K562 (cell line): ENCODE measurements at regions not wholly inside any gene's neighbourhood (a gene's known extent, or its start where the extent isn't known, plus 50 kb on each side); places are given as distances from the start of the nearest gene placed in this dataset.

Source experiments
- ATAC-seq: fragments of 200-7000 bp; cut with Tn5 transposase; 3 replicates; pipeline ENCODE4 v1.9.1; 2020; ENCODE audit warnings: moderate library complexity
- BruUV-seq: library from RNA; stranded (reverse); fragments of 400-500 nt; replicated peaks from 2 replicates; lab custom pipeline; 2021; lab: Mats Ljungman, UMichigan
- CTCF ChIA-PET: fragments of 300-600 bp; formaldehyde crosslinking; extraction: SDS; loops from one replicate; lab custom pipeline; 2021; ENCODE audit warnings: low intra/inter-chr PET ratio; lab: Yijun Ruan, JAX
- POLR2A ChIA-PET: fragments of 300-600, 350-650 bp; sonication (Branson Sonifier 250); formaldehyde crosslinking; extraction: SDS; loops from one replicate; lab custom pipeline; 2021; ENCODE audit warnings: antibody characterized with exemption, inconsistent platforms; lab: Yijun Ruan, JAX
- DNase-seq, 4 experiments: peaks; one replicate each; pipeline versions ENCODE4 v3.0.0 to v3.0.0-alpha.2; 2011 to 2018; ENCODE audit warnings: low spot score in 3 of 4, mixed read lengths in 3 of 4; ENCODE audit errors: extremely low read depth in 1 of 4
- FAIRE-seq: peaks from 2 replicates; lab custom pipeline; 2011; peaks lifted over from hg19 to GRCh38; lab: Jason Lieb, UNC
- H2AFZ ChIP-seq: 2 replicates; pipeline ENCODE4 v1.6.0; 2011; ENCODE audit warnings: low read depth, low read length, control low read depth, inconsistent platforms
- H3K27ac ChIP-seq: fragments of 200-600 bp; 3 replicates; pipeline ENCODE4 v1.8.0; 2011; ENCODE audit warnings: low read depth, mild to moderate bottlenecking, control low read depth, inconsistent platforms, low read length, moderate library complexity, mixed read lengths; ENCODE audit errors: extremely low read depth
- H3K27me3 ChIP-seq, 2 experiments: fragments of 300-600 bp in 1 of 2; 2 replicates in 1 of 2; 3 replicates in 1 of 2; pipeline versions ENCODE4 v1.6.0 to v1.8.0; 2011; ENCODE audit warnings: inconsistent platforms in 2 of 2, low read length in 2 of 2, mild to moderate bottlenecking in 1 of 2, mixed read lengths in 1 of 2, moderate library complexity in 1 of 2; ENCODE audit not compliant: control insufficient read depth in 2 of 2, insufficient read depth in 2 of 2
- H3K36me3 ChIP-seq: fragments of 300-600 bp; 3 replicates; pipeline ENCODE4 v1.8.0; 2011; ENCODE audit warnings: mild to moderate bottlenecking, low read length, inconsistent platforms; ENCODE audit not compliant: control insufficient read depth, insufficient read depth
- H3K4me1 ChIP-seq, 2 experiments: fragments of 200-600 bp in 1 of 2; replicated peaks in 1 of 2; 2 replicates in 1 of 2; 3 replicates in 1 of 2; pipeline versions ENCODE4 v1.5.1 to v1.8.0; 2011; ENCODE audit warnings: inconsistent platforms in 2 of 2, low read length in 2 of 2, mild to moderate bottlenecking in 1 of 2, mixed read lengths in 1 of 2, moderate library complexity in 1 of 2; ENCODE audit not compliant: control insufficient read depth in 2 of 2, insufficient read depth in 2 of 2
- H3K4me2 ChIP-seq: 2 replicates; pipeline ENCODE4 v1.6.1; 2011; ENCODE audit warnings: low read length, control low read depth, inconsistent platforms, mixed read lengths; ENCODE audit not compliant: insufficient read depth
- H3K4me3 ChIP-seq: fragments of 200-600 bp; sonication (generic), shearing (Covaris generic); 2 replicates; pipeline ENCODE4 v1.5.1; 2016; ENCODE audit warnings: control low read depth, inconsistent platforms
- H3K79me2 ChIP-seq: fragments of 200-600 bp; 3 replicates; pipeline ENCODE4 v1.8.0; 2011; ENCODE audit warnings: low read length, inconsistent platforms; ENCODE audit not compliant: control insufficient read depth, insufficient read depth
- H3K9ac ChIP-seq, 2 experiments: 2 replicates each; pipeline versions ENCODE4 v1.6.0 to v1.6.1; 2011; ENCODE audit warnings: low read depth in 2 of 2, low read length in 2 of 2, control low read depth in 1 of 2, inconsistent platforms in 1 of 2, mild to moderate bottlenecking in 1 of 2, mixed read lengths in 1 of 2; ENCODE audit not compliant: insufficient read depth in 1 of 2
- H3K9me1 ChIP-seq: one replicate; pipeline ENCODE4 v1.6.0; 2011; ENCODE audit warnings: inconsistent platforms, mild to moderate bottlenecking, low read length, moderate library complexity; ENCODE audit not compliant: control insufficient read depth, insufficient read depth
- H3K9me3 ChIP-seq: replicated peaks from 2 replicates; pipeline ENCODE4 v1.5.1; 2011; ENCODE audit warnings: low read depth, low read length, inconsistent platforms; ENCODE audit not compliant: control insufficient read depth, insufficient read depth
- H4K20me1 ChIP-seq: replicated peaks from 2 replicates; pipeline ENCODE4 v1.6.1; 2011; ENCODE audit warnings: low read length, inconsistent platforms, mixed read lengths; ENCODE audit not compliant: control insufficient read depth, insufficient read depth
- ARID1B ChIP-seq: fragments of 450-650 bp; IDR thresholded peaks from 2 replicates; pipeline ENCODE4 v1.6.1; 2016; ENCODE audit warnings: antibody characterized with exemption, mild to moderate bottlenecking, inconsistent platforms
- HDAC2 ChIP-seq: fragments of 450-650 bp; IDR thresholded peaks from 2 replicates; pipeline ENCODE4 v1.6.1; 2016; ENCODE audit warnings: mild to moderate bottlenecking
- HMG20A ChIP-seq: fragments of 450-650 bp; formaldehyde crosslinking; conservative IDR thresholded peaks from 2 replicates; pipeline ENCODE4 v1.4.0; 2020; ENCODE audit warnings: mild to moderate bottlenecking, mixed read lengths
- L3MBTL2 ChIP-seq: fragments of 450-650 bp; IDR thresholded peaks from 2 replicates; pipeline ENCODE4 v1.6.1; 2016; ENCODE audit warnings: mild to moderate bottlenecking, moderate library complexity
- PYGO2 ChIP-seq: fragments of 450-650 bp; IDR thresholded peaks from 2 replicates; pipeline ENCODE4 v1.6.1; 2016; ENCODE audit warnings: mild to moderate bottlenecking, missing genetic modification characterization, moderate library complexity, missing compliant biosample characterization
- SREBF1 ChIP-seq: fragments of 150-350 bp; IDR thresholded peaks from 2 replicates; pipeline ENCODE4 v1.6.1; 2014; ENCODE audit warnings: antibody characterized with exemption, low read depth, low read length, borderline replicate concordance
- ZNF140 ChIP-seq: fragments of 250-450 bp; sonication (Bioruptor Pico); IDR thresholded peaks from 2 replicates; pipeline ENCODE4 v1.8.0; 2021; ENCODE audit warnings: moderate library complexity, mild to moderate bottlenecking, inconsistent platforms
- ZNF175 ChIP-seq: fragments of 200-800 bp; sonication (Bioruptor generic); IDR thresholded peaks from 2 replicates; pipeline ENCODE4 v1.6.1; 2016; ENCODE audit warnings: low read depth, mild to moderate bottlenecking, missing genetic modification characterization, missing compliant biosample characterization
- ZNF23 ChIP-seq: fragments of 250-450 bp; sonication (Bioruptor Pico); IDR thresholded peaks from 2 replicates; pipeline ENCODE4 v1.4.0; 2020; ENCODE audit warnings: mild to moderate bottlenecking
- ZNF384 ChIP-seq: IDR thresholded peaks from 2 replicates; pipeline ENCODE4 v1.6.1; 2012; ENCODE audit warnings: low read depth, low read length, improper control_type of control experiment
- ZNF507 ChIP-seq: conservative IDR thresholded peaks from 2 replicates; pipeline ENCODE4 v1.6.1; 2017; ENCODE audit warnings: missing genetic modification characterization, missing compliant biosample characterization
- WGBS: fragments of 100-300 bp; shearing (Covaris generic); methylation state at CpG from one replicate; pipeline ENCODE4 v1.1.6; 2016; ENCODE audit warnings: low coverage, mixed read lengths; ENCODE audit not compliant: insufficient coverage; ENCODE audit errors: missing lambda C conversion rate; 5-methylcytosine and 5-hydroxymethylcytosine counted together
- in situ Hi-C: fragments of 300-500 bp; cut with MboI; formaldehyde crosslinking; loops from 4 replicates; pipeline ENCODE4 v1.15.0; 2018; ENCODE audit warnings: inconsistent platforms, mixed read lengths
- intact Hi-C: fragments of 100-400 bp; cut with micrococcal nuclease; formaldehyde crosslinking; loops from 2 replicates; pipeline ENCODE4 v1.14.2; 2022
- TF ChIP-seq, protein P1 (sequence below): fragments of 250-450 bp; sonication (Bioruptor Pico); IDR thresholded peaks from 2 replicates; pipeline ENCODE4 v1.5.0; 2021; ENCODE audit warnings: mild to moderate bottlenecking, moderate library complexity
- TF ChIP-seq, protein P2 (sequence below): fragments of 450-650 bp; IDR thresholded peaks from one replicate; pipeline ENCODE4 v1.6.1; 2018; ENCODE audit warnings: mild to moderate bottlenecking, moderate library complexity; ENCODE audit not compliant: partially characterized antibody
- TF ChIP-seq, protein P3 (sequence below), 2 experiments: fragments of 250-450 bp in 1 of 2; fragments of 450-650 bp in 1 of 2; sonication (Bioruptor Pico) in 1 of 2; IDR thresholded peaks; 2 replicates each; pipeline versions ENCODE4 v1.6.1 to v1.8.0; 2016 to 2021; ENCODE audit warnings: mild to moderate bottlenecking in 2 of 2, moderate library complexity in 2 of 2, missing compliant biosample characterization in 1 of 2, missing genetic modification characterization in 1 of 2
- TF ChIP-seq, protein P4 (sequence below): fragments of 200-800 bp; sonication (Bioruptor generic); IDR thresholded peaks from 2 replicates; pipeline ENCODE4 v1.6.1; 2017; ENCODE audit warnings: missing genetic modification characterization, missing compliant biosample characterization

DNA sequence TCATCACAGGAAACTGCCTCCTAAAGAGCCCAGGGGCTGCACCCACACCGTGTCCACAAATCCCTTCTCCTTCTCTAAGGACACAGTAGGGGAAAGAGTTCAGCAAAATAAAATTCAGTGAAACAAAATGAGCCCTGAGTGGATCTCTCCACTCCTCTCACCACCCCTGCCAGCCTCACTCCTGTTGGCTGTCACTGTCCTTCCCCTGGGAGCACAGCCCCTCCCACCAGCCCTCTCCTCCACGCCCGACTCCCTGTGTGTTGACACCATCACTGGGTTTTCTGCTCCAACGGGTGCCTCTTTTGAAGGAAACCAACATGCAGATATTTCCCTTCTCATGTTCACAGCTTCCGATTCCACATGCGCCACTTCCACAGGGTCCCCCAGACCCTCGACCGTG, 356.2 kb downstream of the AJAP1 start (continued):
- TF ChIP-seq, protein P1, sequence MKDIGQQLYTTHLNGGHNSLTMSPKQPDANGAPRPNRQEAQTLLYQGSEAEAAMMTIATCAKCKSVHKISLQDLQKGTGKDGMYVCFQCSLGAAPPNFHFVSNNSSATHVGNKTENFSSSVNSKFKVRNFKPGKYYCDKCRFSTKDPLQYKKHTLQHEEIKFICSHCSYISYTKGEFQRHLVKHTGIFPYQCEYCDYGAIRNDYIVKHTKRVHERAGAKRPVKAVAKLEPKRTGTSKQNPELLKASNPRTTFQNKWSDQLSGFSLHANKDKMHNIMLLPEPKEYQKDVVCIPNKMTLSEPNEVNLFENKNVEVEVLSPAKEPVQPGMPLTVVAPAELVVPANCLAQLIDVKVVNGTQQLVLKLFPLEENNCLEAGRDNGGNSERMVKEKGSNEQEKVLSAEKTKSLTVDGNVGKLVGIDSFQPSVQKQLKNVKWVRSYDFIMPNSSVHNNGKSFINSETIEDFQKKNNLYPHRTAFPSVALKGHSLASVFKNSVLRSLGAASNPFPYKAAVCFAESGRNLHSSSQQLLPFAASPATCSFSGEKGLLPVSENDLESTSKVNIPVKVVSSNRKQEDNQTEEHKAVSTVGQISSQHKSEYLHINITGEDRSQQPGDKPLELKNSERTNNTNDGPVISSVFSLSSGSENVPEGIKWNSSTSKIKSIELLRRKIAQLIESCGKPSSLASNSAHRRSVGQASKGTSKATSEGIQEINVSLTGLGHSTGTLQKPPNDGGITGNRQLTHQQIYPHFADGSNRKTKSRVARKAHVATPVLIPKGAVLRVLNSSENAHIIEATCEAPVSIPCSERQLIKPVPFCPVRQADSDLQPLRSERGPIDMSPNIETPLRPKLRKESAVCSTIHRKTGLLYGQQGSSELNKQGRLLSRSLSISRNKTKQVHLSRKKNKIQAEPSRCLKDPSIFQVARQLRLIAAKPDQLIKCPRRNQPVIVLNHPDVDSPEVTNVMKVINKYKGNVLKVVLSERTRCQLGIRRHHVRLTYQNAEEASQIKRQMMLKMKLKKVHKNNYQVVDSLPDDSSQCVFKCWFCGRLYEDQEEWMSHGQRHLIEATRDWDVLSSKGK (CRISPR knock-in tag) = no peak
- TF ChIP-seq ZNF175 (CRISPR knock-in tag) (no peak), L3MBTL2 (no peak), HMG20A (no peak)
- TF ChIP-seq, protein P2, sequence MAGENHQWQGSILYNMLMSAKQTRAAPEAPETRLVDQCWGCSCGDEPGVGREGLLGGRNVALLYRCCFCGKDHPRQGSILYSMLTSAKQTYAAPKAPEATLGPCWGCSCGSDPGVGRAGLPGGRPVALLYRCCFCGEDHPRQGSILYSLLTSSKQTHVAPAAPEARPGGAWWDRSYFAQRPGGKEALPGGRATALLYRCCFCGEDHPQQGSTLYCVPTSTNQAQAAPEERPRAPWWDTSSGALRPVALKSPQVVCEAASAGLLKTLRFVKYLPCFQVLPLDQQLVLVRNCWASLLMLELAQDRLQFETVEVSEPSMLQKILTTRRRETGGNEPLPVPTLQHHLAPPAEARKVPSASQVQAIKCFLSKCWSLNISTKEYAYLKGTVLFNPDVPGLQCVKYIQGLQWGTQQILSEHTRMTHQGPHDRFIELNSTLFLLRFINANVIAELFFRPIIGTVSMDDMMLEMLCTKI = no peak

DNA sequence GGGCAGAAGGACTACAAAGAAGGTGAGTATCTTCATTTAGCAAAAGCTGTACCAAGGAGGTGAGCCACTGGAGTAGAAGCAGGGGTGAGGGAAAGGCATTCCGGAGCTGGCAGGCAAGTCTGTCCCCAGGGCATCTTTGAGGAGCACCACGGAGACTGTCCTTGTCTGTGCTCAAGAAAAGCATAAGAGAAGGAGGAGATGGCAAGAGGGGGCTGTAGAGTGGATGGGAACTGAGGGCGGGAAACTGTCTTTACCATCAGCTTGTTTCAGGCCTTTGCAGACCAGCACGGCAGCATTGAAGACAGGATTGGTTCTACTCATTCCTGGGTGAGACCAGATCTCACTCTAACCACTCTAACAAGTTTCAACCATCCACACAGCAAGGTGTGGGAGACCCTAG, 355.8 kb downstream of the AJAP1 start:
- Histone ChIP-seq H3K9me3 (no peaks in the 10 kb centered on the region; the same call in 1 of the 2 replicates), H3K9ac (no peak overlapping the region), H3K27me3 (no peaks in the 10 kb centered on the region; a peak in 1 of 5 replicates), H3K27ac (no peak overlapping the region), H3K79me2 (no peaks in the 10 kb centered on the region), H2AFZ (no peak overlapping the region), H4K20me1 (no peaks in the 10 kb centered on the region), H3K4me1 (no peaks in the 10 kb centered on the region), H3K9me1 (no peaks in the 10 kb centered on the region), H3K4me2 (no peak overlapping the region), H3K4me3 (no peak overlapping the region), H3K36me3 (no peaks in the 10 kb centered on the region)
- in situ Hi-C loops = no loop called here
- FAIRE-seq (no peak), ATAC-seq (no peak), DNase-seq (no peak)
- intact Hi-C loops = no loop called here
- POLR2A ChIA-PET = no interaction called here
- WGBS = 0% methylated on average over 4 of the region's 4 CpGs
- BruUV-seq = no TSS peak
- CTCF ChIA-PET = no interaction called here
- TF ChIP-seq, protein P3, sequence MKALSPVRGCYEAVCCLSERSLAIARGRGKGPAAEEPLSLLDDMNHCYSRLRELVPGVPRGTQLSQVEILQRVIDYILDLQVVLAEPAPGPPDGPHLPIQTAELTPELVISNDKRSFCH (CRISPR knock-in tag; IDR thresholded peaks at IDR 0.05) = no peak
- TF ChIP-seq, protein P3 (tag; IDR thresholded peaks at IDR 0.05) = no peak
- TF ChIP-seq ZNF507 (tag) (no peak), HDAC2 (no peak), PYGO2 (tag) (no peak), ZNF140 (CRISPR knock-in tag) (no peak), ZNF23 (no peak), ZNF384 (no peak), ARID1B (no peak), SREBF1 (no peak)
- TF ChIP-seq, protein P4, sequence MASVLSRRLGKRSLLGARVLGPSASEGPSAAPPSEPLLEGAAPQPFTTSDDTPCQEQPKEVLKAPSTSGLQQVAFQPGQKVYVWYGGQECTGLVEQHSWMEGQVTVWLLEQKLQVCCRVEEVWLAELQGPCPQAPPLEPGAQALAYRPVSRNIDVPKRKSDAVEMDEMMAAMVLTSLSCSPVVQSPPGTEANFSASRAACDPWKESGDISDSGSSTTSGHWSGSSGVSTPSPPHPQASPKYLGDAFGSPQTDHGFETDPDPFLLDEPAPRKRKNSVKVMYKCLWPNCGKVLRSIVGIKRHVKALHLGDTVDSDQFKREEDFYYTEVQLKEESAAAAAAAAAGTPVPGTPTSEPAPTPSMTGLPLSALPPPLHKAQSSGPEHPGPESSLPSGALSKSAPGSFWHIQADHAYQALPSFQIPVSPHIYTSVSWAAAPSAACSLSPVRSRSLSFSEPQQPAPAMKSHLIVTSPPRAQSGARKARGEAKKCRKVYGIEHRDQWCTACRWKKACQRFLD (CRISPR knock-in tag) = no peak
